Neural cell (in vitro differentiated cells): ENCODE measurements at regions not wholly inside any gene's neighbourhood (a gene's known extent, or its start where the extent isn't known, plus 50 kb on each side); places are given as distances from the start of the nearest gene placed in this dataset.

ENCODE experiments used
- POLR2AphosphoS5 ChIP-seq: IDR thresholded peaks from 2 replicates; pipeline ENCODE4 v1.6.1; 2012
- RAD21 ChIP-seq: fragments of 450-650 bp; conservative IDR thresholded peaks from 2 replicates; pipeline ENCODE4 v1.6.1; 2014; ENCODE audit warnings: antibody characterized with exemption, mild to moderate bottlenecking, moderate library complexity
- TF ChIP-seq, protein P1 (sequence below): fragments of 450-650 bp; IDR thresholded peaks from 2 replicates; pipeline ENCODE4 v1.5.1; 2014; ENCODE audit warnings: antibody characterized with exemption, mild to moderate bottlenecking, moderate library complexity; ENCODE audit not compliant: poor library complexity, severe bottlenecking

DNA sequence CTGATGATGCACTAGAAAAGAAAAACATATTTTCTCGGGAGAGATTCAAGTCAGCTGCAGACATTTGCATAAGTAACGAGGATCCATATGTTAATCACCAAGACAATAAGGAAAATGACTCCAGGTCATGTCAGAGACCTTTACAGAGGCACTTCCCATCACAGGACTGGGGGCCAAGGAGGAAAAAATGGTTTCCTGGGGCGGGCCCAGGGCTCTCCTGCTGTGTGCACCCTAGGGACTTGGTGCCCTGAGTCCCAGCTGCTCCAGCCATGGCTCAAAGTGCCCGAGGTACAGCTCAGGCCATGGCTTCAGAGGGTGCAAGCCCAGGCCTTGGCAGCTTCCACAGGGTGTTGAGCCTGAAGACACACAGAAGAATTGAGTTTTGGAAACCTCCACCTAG is 415.4 kb upstream of the FRG1 start:
- no peak for TF ChIP-seq RAD21
- TF ChIP-seq POLR2AphosphoS5, result no peak
- TF ChIP-seq, protein P1, sequence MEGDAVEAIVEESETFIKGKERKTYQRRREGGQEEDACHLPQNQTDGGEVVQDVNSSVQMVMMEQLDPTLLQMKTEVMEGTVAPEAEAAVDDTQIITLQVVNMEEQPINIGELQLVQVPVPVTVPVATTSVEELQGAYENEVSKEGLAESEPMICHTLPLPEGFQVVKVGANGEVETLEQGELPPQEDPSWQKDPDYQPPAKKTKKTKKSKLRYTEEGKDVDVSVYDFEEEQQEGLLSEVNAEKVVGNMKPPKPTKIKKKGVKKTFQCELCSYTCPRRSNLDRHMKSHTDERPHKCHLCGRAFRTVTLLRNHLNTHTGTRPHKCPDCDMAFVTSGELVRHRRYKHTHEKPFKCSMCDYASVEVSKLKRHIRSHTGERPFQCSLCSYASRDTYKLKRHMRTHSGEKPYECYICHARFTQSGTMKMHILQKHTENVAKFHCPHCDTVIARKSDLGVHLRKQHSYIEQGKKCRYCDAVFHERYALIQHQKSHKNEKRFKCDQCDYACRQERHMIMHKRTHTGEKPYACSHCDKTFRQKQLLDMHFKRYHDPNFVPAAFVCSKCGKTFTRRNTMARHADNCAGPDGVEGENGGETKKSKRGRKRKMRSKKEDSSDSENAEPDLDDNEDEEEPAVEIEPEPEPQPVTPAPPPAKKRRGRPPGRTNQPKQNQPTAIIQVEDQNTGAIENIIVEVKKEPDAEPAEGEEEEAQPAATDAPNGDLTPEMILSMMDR, result no peak
